K562 (cell line): ENCODE measurements at regions not wholly inside any gene's neighbourhood (a gene's known extent, or its start where the extent isn't known, plus 50 kb on each side); places are given as distances from the start of the nearest gene placed in this dataset.

Experiments
- ATAC-seq: fragments of 200-7000 bp; cut with Tn5 transposase; 3 replicates; pipeline ENCODE4 v1.9.1; 2020; ENCODE audit warnings: moderate library complexity
- BruUV-seq: library from RNA; stranded (reverse); fragments of 400-500 nt; replicated peaks from 2 replicates; lab custom pipeline; 2021; lab: Mats Ljungman, UMichigan
- CTCF ChIA-PET: fragments of 300-600 bp; formaldehyde crosslinking; extraction: SDS; loops from one replicate; lab custom pipeline; 2021; ENCODE audit warnings: low intra/inter-chr PET ratio; lab: Yijun Ruan, JAX
- POLR2A ChIA-PET: fragments of 300-600, 350-650 bp; sonication (Branson Sonifier 250); formaldehyde crosslinking; extraction: SDS; loops from one replicate; lab custom pipeline; 2021; ENCODE audit warnings: antibody characterized with exemption, inconsistent platforms; lab: Yijun Ruan, JAX
- DNase-seq, 4 experiments: peaks; one replicate each; pipeline versions ENCODE4 v3.0.0 to v3.0.0-alpha.2; 2011 to 2018; ENCODE audit warnings: low spot score in 3 of 4, mixed read lengths in 3 of 4; ENCODE audit errors: extremely low read depth in 1 of 4
- FAIRE-seq: peaks from 2 replicates; lab custom pipeline; 2011; peaks lifted over from hg19 to GRCh38; lab: Jason Lieb, UNC
- H2AFZ ChIP-seq: 2 replicates; pipeline ENCODE4 v1.6.0; 2011; ENCODE audit warnings: low read depth, low read length, control low read depth, inconsistent platforms
- H3K27ac ChIP-seq: fragments of 200-600 bp; 3 replicates; pipeline ENCODE4 v1.8.0; 2011; ENCODE audit warnings: low read depth, mild to moderate bottlenecking, control low read depth, inconsistent platforms, low read length, moderate library complexity, mixed read lengths; ENCODE audit errors: extremely low read depth
- H3K27me3 ChIP-seq, 2 experiments: fragments of 300-600 bp in 1 of 2; 2 replicates in 1 of 2; 3 replicates in 1 of 2; pipeline versions ENCODE4 v1.6.0 to v1.8.0; 2011; ENCODE audit warnings: inconsistent platforms in 2 of 2, low read length in 2 of 2, mild to moderate bottlenecking in 1 of 2, mixed read lengths in 1 of 2, moderate library complexity in 1 of 2; ENCODE audit not compliant: control insufficient read depth in 2 of 2, insufficient read depth in 2 of 2
- H3K36me3 ChIP-seq: fragments of 300-600 bp; 3 replicates; pipeline ENCODE4 v1.8.0; 2011; ENCODE audit warnings: mild to moderate bottlenecking, low read length, inconsistent platforms; ENCODE audit not compliant: control insufficient read depth, insufficient read depth
- H3K4me1 ChIP-seq, 2 experiments: fragments of 200-600 bp in 1 of 2; replicated peaks in 1 of 2; 2 replicates in 1 of 2; 3 replicates in 1 of 2; pipeline versions ENCODE4 v1.5.1 to v1.8.0; 2011; ENCODE audit warnings: inconsistent platforms in 2 of 2, low read length in 2 of 2, mild to moderate bottlenecking in 1 of 2, mixed read lengths in 1 of 2, moderate library complexity in 1 of 2; ENCODE audit not compliant: control insufficient read depth in 2 of 2, insufficient read depth in 2 of 2
- H3K4me2 ChIP-seq: 2 replicates; pipeline ENCODE4 v1.6.1; 2011; ENCODE audit warnings: low read length, control low read depth, inconsistent platforms, mixed read lengths; ENCODE audit not compliant: insufficient read depth
- H3K4me3 ChIP-seq: fragments of 200-600 bp; sonication (generic), shearing (Covaris generic); 2 replicates; pipeline ENCODE4 v1.5.1; 2016; ENCODE audit warnings: control low read depth, inconsistent platforms
- H3K79me2 ChIP-seq: fragments of 200-600 bp; 3 replicates; pipeline ENCODE4 v1.8.0; 2011; ENCODE audit warnings: low read length, inconsistent platforms; ENCODE audit not compliant: control insufficient read depth, insufficient read depth
- H3K9ac ChIP-seq, 2 experiments: 2 replicates each; pipeline versions ENCODE4 v1.6.0 to v1.6.1; 2011; ENCODE audit warnings: low read depth in 2 of 2, low read length in 2 of 2, control low read depth in 1 of 2, inconsistent platforms in 1 of 2, mild to moderate bottlenecking in 1 of 2, mixed read lengths in 1 of 2; ENCODE audit not compliant: insufficient read depth in 1 of 2
- H3K9me1 ChIP-seq: one replicate; pipeline ENCODE4 v1.6.0; 2011; ENCODE audit warnings: inconsistent platforms, mild to moderate bottlenecking, low read length, moderate library complexity; ENCODE audit not compliant: control insufficient read depth, insufficient read depth
- H3K9me3 ChIP-seq: replicated peaks from 2 replicates; pipeline ENCODE4 v1.5.1; 2011; ENCODE audit warnings: low read depth, low read length, inconsistent platforms; ENCODE audit not compliant: control insufficient read depth, insufficient read depth
- H4K20me1 ChIP-seq: replicated peaks from 2 replicates; pipeline ENCODE4 v1.6.1; 2011; ENCODE audit warnings: low read length, inconsistent platforms, mixed read lengths; ENCODE audit not compliant: control insufficient read depth, insufficient read depth
- CTBP1 ChIP-seq: fragments of 450-650 bp; IDR thresholded peaks from 2 replicates; pipeline ENCODE4 v1.6.1; 2016; ENCODE audit warnings: borderline replicate concordance
- HMG20B ChIP-seq: fragments of 250-450 bp; sonication (Bioruptor Pico); IDR thresholded peaks from 2 replicates; pipeline ENCODE4 v1.5.0; 2021; ENCODE audit warnings: mild to moderate bottlenecking
- HNRNPLL ChIP-seq: fragments of 200-400 bp; formaldehyde crosslinking; IDR thresholded peaks from 2 replicates; pipeline ENCODE4 v1.6.1; 2017; ENCODE audit warnings: low read length, low read depth, mild to moderate bottlenecking; ENCODE audit not compliant: poor library complexity, severe bottlenecking
- RREB1 ChIP-seq: fragments of 250-450 bp; sonication (Bioruptor Pico); IDR thresholded peaks from 2 replicates; pipeline ENCODE4 v1.4.0; 2020
- SMC3 ChIP-seq: conservative IDR thresholded peaks from 2 replicates; pipeline ENCODE4 v1.6.1; 2011; ENCODE audit warnings: low read depth, low read length, improper control_type of control experiment; ENCODE audit not compliant: insufficient read depth
- XRCC5 ChIP-seq: fragments of 200-400 bp; formaldehyde crosslinking; IDR thresholded peaks from 2 replicates; pipeline ENCODE4 v1.6.1; 2017; ENCODE audit warnings: low read depth, mild to moderate bottlenecking, low read length
- WGBS: fragments of 100-300 bp; shearing (Covaris generic); methylation state at CpG from one replicate; pipeline ENCODE4 v1.1.6; 2016; ENCODE audit warnings: low coverage, mixed read lengths; ENCODE audit not compliant: insufficient coverage; ENCODE audit errors: missing lambda C conversion rate; 5-methylcytosine and 5-hydroxymethylcytosine counted together
- in situ Hi-C: fragments of 300-500 bp; cut with MboI; formaldehyde crosslinking; loops from 4 replicates; pipeline ENCODE4 v1.15.0; 2018; ENCODE audit warnings: inconsistent platforms, mixed read lengths
- intact Hi-C: fragments of 100-400 bp; cut with micrococcal nuclease; formaldehyde crosslinking; loops from 2 replicates; pipeline ENCODE4 v1.14.2; 2022

- no peaks in the 10 kb centered on the region for H3K4me1 ChIP-seq
- no peaks in the 10 kb centered on the region; the same call in 1 of the 2 replicates for H3K9me3 ChIP-seq
- H3K4me2 ChIP-seq = no peak overlapping the region
- no peaks in the 10 kb centered on the region for H3K36me3 ChIP-seq
- ATAC-seq (no peak), DNase-seq (no peak), FAIRE-seq (no peak)
- no TSS peak for BruUV-seq
- no peaks in the 10 kb centered on the region for H3K27me3 ChIP-seq
- H3K79me2 ChIP-seq = no peaks in the 10 kb centered on the region
- ChIA-PET POLR2A (no interaction called here), CTCF (no interaction called here)
- no peaks in the 10 kb centered on the region for H4K20me1 ChIP-seq
- intact Hi-C loops = no loop called here
- H3K4me3 ChIP-seq = no peak overlapping the region
- no peaks in the 10 kb centered on the region for H3K9me1 ChIP-seq
- WGBS = 4% methylated on average over 9 of the region's 19 CpGs
- no peak overlapping the region for H3K27ac ChIP-seq
- TF ChIP-seq RREB1 (CRISPR knock-in tag) (no peak), HMG20B (no peak), SMC3 (no peak), HNRNPLL (no peak), CTBP1 (no peak), XRCC5 (no peak)
- no peak overlapping the region for H3K9ac ChIP-seq
- in situ Hi-C loops = no loop called here
- H2AFZ ChIP-seq = no peak overlapping the region
Observed at GRCh38 chr18:39235118-39235719, 1669.6 kb upstream of the CELF4 start.
